GM18517 (cell line): ENCODE measurements at regions not wholly inside any gene's neighbourhood (a gene's known extent, or its start where the extent isn't known, plus 50 kb on each side); places are given as distances from the start of the nearest gene placed in this dataset.
"Not testable (repeated sequence)": the region's sequence is repeated elsewhere in the genome, so short reads cannot be mapped to it uniquely, and the experiment has no call there.

ENCODE experiments used
- ATAC-seq: cut with Tn5 transposase; IDR thresholded peaks from one replicate; pipeline ENCODE4 v1.9.1; 2021; ENCODE audit warnings: mild to moderate bottlenecking, moderate library complexity; ENCODE audit not compliant: unreplicated experiment

GRCh38 chr11:106551744-106552673, 466.3 kb downstream of the GUCY1A2 start:
- no peak for ATAC-seq

DNA sequence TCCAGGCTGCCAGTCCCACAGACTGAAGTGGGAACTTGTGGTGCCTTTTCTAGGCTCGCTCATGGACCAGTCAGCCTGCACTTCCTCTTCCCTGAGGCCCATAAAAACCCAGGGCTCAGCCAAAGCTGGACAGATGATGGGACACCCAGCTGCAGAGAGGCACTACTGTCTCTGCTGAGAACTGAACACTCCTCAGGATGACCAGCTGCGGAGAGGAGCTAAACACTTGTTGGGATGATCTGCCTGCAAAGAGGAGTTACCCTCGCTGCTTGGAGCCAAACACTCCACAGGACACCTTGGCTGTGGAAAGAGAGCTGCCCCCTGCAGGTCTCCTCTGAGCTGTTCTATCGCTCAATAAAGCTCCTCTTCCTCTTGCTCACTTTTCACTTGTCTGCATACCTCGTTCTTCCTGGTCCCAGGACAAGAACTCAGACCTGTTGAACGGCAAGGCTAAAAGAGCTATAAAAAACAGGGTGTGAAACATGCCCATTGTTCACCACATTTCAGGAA, 465.5 kb downstream of the GUCY1A2 start:
- ATAC-seq: no peak

- no peak for ATAC-seq
Measured at GRCh38 chr11:106553304-106553703, 465.0 kb downstream of the GUCY1A2 start.

DNA sequence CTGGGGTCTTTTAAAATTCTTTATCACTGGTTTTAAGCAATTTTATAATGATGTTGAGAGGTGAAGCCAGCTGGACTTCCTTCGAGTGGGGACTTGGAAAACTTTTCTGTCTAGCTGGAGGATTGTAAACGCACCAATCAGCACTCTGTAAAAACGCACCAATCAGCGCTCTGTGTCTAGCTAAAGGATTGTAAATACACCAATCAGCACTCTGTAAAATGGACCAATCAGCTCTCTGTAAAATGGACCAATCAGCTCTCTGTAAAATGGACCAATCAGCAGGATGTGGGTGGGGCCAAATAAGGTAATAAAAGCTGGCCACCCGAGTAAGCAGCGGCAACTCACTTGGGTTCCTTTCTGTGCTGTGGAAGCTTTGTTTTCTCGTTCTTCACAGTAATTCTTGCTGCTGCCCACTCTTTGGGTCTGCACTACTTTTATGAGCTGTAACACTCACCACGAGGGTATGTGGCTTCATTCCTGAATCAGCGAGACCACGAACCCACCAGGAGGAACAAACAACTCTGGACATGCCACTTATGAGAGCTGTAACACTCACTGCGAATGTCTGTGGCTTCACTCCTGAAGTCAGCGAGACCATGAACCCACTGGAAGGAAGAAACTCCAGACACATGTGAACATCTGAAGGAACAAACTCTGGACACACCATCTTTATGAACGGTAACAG, 462.6 kb downstream of the GUCY1A2 start:
- not testable (repeated sequence) for ATAC-seq

GRCh38 chr11:106565326-106565725, 452.9 kb downstream of the GUCY1A2 start:
- no peak for ATAC-seq

GRCh38 chr11:106568632-106569031, 449.6 kb downstream of the GUCY1A2 start:
- no peak for ATAC-seq

DNA sequence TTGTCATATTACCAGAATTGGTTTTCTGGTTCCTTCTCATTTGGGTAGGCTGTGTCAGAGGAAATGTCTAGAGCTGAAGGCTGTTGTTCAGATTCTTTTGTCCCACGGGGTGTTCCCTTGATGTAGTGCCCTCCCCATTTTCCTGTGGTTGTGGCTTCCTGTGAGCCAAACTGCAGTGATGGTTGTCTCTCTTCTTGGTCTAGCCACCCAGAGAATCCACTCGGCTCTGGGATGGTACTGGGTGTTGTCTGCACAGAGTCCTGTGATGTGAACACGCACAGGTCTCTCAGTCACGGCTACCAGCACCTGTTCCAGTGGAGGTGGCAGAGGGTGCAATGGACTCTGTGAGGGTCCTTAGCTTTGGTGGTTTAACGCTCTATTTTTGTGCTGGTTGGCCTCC, 440.9 kb downstream of the GUCY1A2 start:
- ATAC-seq: not testable (repeated sequence)

DNA sequence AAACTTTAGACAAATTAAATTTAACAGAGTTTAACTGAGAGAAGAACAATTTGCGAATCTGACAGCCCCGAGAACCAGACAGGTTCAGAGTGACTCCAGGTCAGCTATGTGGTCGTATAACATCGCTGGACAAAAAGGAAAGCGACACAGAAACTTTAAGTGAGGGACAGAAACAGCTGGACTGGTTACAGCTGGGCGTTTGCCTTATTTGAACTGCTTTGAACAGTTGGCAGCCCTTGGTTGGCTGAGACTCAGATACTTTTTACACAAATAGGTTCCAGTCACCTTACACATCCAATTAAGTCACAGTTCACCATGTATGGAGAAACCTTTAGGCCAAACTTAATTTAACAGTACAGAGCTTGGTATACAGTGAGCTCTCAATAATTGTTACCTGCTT, 436.9 kb downstream of the GUCY1A2 start:
- no peak for ATAC-seq

GRCh38 chr11:106585061-106585460, 433.2 kb downstream of the GUCY1A2 start:
- no peak for ATAC-seq

DNA sequence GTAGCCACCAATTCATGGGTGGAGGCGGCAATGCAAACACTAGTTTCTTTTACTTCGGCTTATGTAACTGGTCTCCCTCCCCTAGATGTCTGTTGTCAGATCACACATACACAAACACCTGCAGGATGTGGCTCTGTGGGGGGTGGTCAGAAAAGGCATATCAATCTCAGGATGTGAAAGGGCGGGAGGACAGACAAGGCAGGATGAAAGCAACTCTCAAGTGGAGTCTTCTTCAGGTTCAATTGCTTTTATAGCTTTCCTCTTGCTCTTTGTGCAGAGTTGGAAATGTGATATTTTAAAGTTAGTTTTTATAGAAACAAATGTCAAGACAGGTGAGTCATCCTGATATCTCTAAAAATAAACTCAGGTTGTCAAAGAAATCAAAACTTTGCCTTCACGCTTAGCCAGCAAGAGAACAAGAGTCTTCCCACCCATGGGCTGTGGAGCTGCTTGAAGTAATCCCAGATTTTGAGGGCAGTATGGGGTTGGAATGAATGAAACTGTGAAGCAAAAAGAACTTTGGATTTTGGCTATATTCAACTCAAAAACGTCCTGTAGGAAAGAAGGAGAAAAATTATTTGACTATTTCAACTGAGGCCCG, 423.4 kb downstream of the GUCY1A2 start:
- no peak for ATAC-seq

GRCh38 chr11:106601684-106602297, 416.5 kb downstream of the GUCY1A2 start:
- ATAC-seq: no peak

DNA sequence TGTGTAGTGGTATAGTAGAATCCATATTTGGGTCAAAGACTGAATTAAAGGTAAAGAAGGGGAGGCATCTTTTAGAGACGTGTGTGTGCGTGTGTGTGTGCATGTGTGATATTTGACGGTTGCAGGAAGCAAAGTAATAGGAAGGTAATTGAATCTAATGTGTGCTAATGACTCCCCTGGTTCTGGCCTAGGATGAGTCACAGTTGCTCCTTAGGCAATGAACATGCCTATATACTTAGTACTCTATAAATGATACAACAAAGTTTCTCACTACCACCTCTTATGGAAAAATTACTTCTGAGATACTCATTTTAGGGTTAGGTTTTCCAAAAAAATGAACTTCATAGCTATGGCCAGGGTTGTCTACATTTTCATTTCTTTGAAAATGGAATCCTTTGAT, 409.6 kb downstream of the GUCY1A2 start:
- ATAC-seq: no peak

DNA sequence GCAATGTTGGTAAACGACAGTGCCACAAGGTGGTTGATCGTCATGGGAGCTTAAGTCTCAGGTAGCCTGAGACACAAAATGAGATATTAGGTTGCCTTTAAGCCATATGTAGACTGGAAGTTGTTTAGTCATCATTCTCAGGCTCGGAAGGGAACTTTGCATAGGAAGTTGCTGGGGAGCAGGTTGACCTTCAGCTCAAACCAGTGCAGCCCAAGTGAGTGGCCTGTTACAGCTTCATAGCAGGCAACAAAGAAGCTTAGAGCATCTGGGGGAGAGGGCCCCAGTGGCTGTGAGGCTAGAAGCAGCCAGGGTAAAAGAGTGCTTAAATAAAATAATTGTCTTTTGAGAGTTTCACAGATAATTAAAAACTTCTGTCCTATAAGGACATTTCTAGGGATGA, 404.0 kb downstream of the GUCY1A2 start:
- ATAC-seq: no peak

DNA sequence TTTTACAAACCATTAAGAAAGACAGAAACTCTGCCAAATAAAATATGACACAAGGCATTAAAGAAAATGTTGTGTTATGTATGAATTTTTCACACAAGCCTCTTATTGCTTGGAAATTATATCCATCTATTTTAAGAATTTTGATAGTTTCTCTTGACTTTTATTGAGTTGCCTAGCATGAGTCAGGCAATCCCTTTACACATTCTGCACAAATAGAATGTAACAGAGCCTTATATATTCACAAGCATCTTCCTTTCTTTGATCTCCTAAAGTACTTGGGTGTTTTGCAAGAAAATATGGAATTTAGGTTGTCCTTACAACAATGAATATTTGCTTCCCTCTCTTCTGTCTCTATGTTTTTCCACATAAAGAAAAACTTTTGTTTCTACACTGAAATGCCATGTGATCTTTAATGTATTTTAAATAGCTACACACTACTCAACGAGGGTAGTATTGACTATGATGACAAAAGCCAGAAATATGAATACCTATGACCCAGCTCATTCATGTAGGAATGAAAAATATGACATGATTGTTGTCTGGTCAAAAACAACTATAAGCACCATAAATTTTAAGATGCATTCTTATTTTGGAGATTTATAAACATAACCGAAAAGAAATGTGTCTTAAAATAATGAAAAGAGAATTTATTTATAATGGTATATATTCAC, 398.8 kb downstream of the GUCY1A2 start:
- ATAC-seq: no peak

GRCh38 chr11:106621484-106621883, 396.8 kb downstream of the GUCY1A2 start:
- no peak for ATAC-seq
